ENCODE measurements at regions not wholly inside any gene's neighbourhood (a gene's known extent, or its start where the extent isn't known, plus 50 kb on each side); places are given as distances from the start of the nearest gene placed in this dataset.
A peak's percentile ranks its signal among the peaks of the same experiment; 100 is the strongest.

GRCh38 chr3:87780811-87781210, 278.0 kb downstream of the CGGBP1 start:
- intact Hi-C loops (cut with DNase I), result loop anchor here in 1 of 2 donors (10.0 kb wide), 1 partner anchor 214 kb away; no protein-coding TSS in a partner anchor
- DNase-seq, result no peak

GRCh38 chr3:87778876-87779275, 279.9 kb downstream of the CGGBP1 start:
- H3K4me1 ChIP-seq, result no peaks in the 10 kb centered on the region
- DNase-seq (no peak), ATAC-seq (no peak)
- H3K27ac ChIP-seq, result no peak overlapping the region
- 70 to 76% (median 76%) methylated on average over 1 of the region's 1 CpG for WGBS, 3 donors
- no peak overlapping the region for H3K4me3 ChIP-seq
- H3K36me3 ChIP-seq (ENCODE audit: insufficient read depth in 1 of 2, low read depth in 1 of 2), result no peaks in the 10 kb centered on the region
- H3K9me3 ChIP-seq, result peaks cover 8% of the 10 kb centered on the region
- TF ChIP-seq CTCF (IDR thresholded peaks at IDR 0.05), result no peak
- intact Hi-C loops (cut with DNase I), result loop anchor here in 1 of 2 donors (10.0 kb wide), 1 partner anchor 336 kb away; no protein-coding TSS in a partner anchor
- H3K27me3 ChIP-seq (ENCODE audit: insufficient read depth in 3 of 3, low read length in 2 of 3), result no peaks in the 10 kb centered on the region

More at GRCh38 chr3:87780811-87781210, 278.0 kb downstream of the CGGBP1 start:
- WGBS, 3 donors, result 87 to 92% (median 87%) methylated on average over 2 of the region's 2 CpGs
- no peak for TF ChIP-seq CTCF (IDR thresholded peaks at IDR 0.05)
- no peak for ATAC-seq
- Histone ChIP-seq H3K9me3 (peaks cover 5% of the 10 kb centered on the region), H3K36me3 (ENCODE audit: insufficient read depth in 1 of 2, low read depth in 1 of 2) (no peaks in the 10 kb centered on the region), H3K27me3 (ENCODE audit: insufficient read depth in 3 of 3, low read length in 2 of 3) (no peaks in the 10 kb centered on the region), H3K4me1 (no peaks in the 10 kb centered on the region), H3K27ac (no peak overlapping the region), H3K4me3 (no peak overlapping the region)

- DNase-seq, result peak in 1 of 2 donors; percentile 50
These were observed 287.2 kb downstream of the CGGBP1 start for GRCh38 chr3:87771337-87772192.

GRCh38 chr3:87766721-87767120, 292.1 kb downstream of the CGGBP1 start:
- Histone ChIP-seq H3K27me3 (ENCODE audit: insufficient read depth in 3 of 3, low read length in 2 of 3) (no peaks in the 10 kb centered on the region), H3K27ac (no peak overlapping the region), H3K4me3 (no peak overlapping the region), H3K4me1 (no peaks in the 10 kb centered on the region), H3K36me3 (ENCODE audit: insufficient read depth in 1 of 2, low read depth in 1 of 2) (no peaks in the 10 kb centered on the region), H3K9me3 (no peaks in the 10 kb centered on the region)
- no peak for TF ChIP-seq CTCF (IDR thresholded peaks at IDR 0.05)
- ATAC-seq, result no peak
- no peak for DNase-seq
- intact Hi-C loops (cut with DNase I), result no loop called here
- 46 to 49% (median 48%) methylated on average over 2 of the region's 2 CpGs for WGBS, 3 donors

More at GRCh38 chr3:87771337-87772192, 287.2 kb downstream of the CGGBP1 start:
- peaks cover 3% of the 10 kb centered on the region for H3K9me3 ChIP-seq
- H3K27ac ChIP-seq, result no peak overlapping the region
- no peaks in the 10 kb centered on the region for H3K36me3 ChIP-seq (ENCODE audit: insufficient read depth in 1 of 2, low read depth in 1 of 2)
- 28 to 60% (median 48%) methylated on average over 5 of the region's 5 CpGs for WGBS, 3 donors
- H3K27me3 ChIP-seq (ENCODE audit: insufficient read depth in 3 of 3, low read length in 2 of 3), result no peaks in the 10 kb centered on the region
- TF ChIP-seq CTCF (IDR thresholded peaks at IDR 0.05), result peak; percentile 42
- no peak overlapping the region for H3K4me3 ChIP-seq
- peak in 1 of 4 donors; percentile 46 for ATAC-seq
- intact Hi-C loops (cut with DNase I), result loop anchor here in 1 of 2 donors (10.0 kb wide), 1 partner anchor 343 kb away; no protein-coding TSS in a partner anchor
- no peaks in the 10 kb centered on the region for H3K4me1 ChIP-seq
